OCI-LY1 (cell line): ENCODE measurements at regions not wholly inside any gene's neighbourhood (a gene's known extent, or its start where the extent isn't known, plus 50 kb on each side); places are given as distances from the start of the nearest gene placed in this dataset.

ENCODE experiments used
- H2AFZ ChIP-seq: fragments of 200-600 bp; sonication (generic), shearing (Covaris generic); 2 replicates; pipeline ENCODE4 v1.6.0; 2014; ENCODE audit warnings: antibody characterized with exemption, mild to moderate bottlenecking, low read length
- H3F3A ChIP-seq: fragments of 200-600 bp; sonication (generic), shearing (Covaris generic); 2 replicates; pipeline ENCODE4 v1.6.0; 2014; ENCODE audit warnings: mild to moderate bottlenecking, antibody characterized with exemption, low read length, moderate library complexity; ENCODE audit not compliant: insufficient read depth
- H3K27ac ChIP-seq: fragments of 200-600 bp; sonication (generic); 2 replicates; pipeline ENCODE4 v1.5.1; 2014; ENCODE audit warnings: low read length, mixed run types, mild to moderate bottlenecking, low read depth; ENCODE audit not compliant: poor library complexity, severe bottlenecking
- H3K27me3 ChIP-seq: fragments of 200-600 bp; sonication (generic); 2 replicates; pipeline ENCODE4 v1.6.0; 2014; ENCODE audit warnings: antibody characterized with exemption, mild to moderate bottlenecking, low read length, moderate library complexity; ENCODE audit not compliant: insufficient read depth
- H3K36me3 ChIP-seq: fragments of 200-600 bp; sonication (generic); 2 replicates; pipeline ENCODE4 v1.6.1; 2014; ENCODE audit warnings: mild to moderate bottlenecking, antibody characterized with exemption, low read length, moderate library complexity, mixed read lengths; ENCODE audit not compliant: insufficient read depth
- H3K4me1 ChIP-seq: fragments of 200-600 bp; sonication (generic); 2 replicates; pipeline ENCODE4 v1.5.1; 2014; ENCODE audit warnings: mild to moderate bottlenecking, low read length, moderate library complexity; ENCODE audit not compliant: insufficient read depth, severe bottlenecking
- H3K4me2 ChIP-seq: fragments of 200-600 bp; sonication (generic), shearing (Covaris generic); 2 replicates; pipeline ENCODE4 v1.6.1; 2014; ENCODE audit warnings: low read length
- H3K4me3 ChIP-seq: fragments of 200-600 bp; sonication (generic); 2 replicates; pipeline ENCODE4 v1.5.1; 2014; ENCODE audit warnings: low read length, low read depth, mild to moderate bottlenecking, mixed read lengths; ENCODE audit not compliant: poor library complexity, severe bottlenecking
- H3K79me2 ChIP-seq: fragments of 200-600 bp; shearing (Covaris generic); 2 replicates; pipeline ENCODE4 v1.6.1; 2016; ENCODE audit warnings: mixed run types, low read length, mixed read lengths; ENCODE audit not compliant: insufficient read depth
- H3K9ac ChIP-seq: fragments of 200-600 bp; sonication (generic), shearing (Covaris generic); 2 replicates; pipeline ENCODE4 v1.6.1; 2014; ENCODE audit warnings: mild to moderate bottlenecking, low read length, mixed read lengths
- H3K9me2 ChIP-seq: fragments of 200-600 bp; sonication (generic), shearing (Covaris generic); 2 replicates; pipeline ENCODE4 v1.6.1; 2014; ENCODE audit warnings: low read depth, mild to moderate bottlenecking, low read length, mixed read lengths
- H3K9me3 ChIP-seq: fragments of 200-600 bp; shearing (Covaris generic); 2 replicates; pipeline ENCODE4 v1.6.1; 2014; ENCODE audit warnings: low read length, mixed read lengths
- H4K20me1 ChIP-seq: fragments of 200-600 bp; sonication (generic), shearing (Covaris generic); 2 replicates; pipeline ENCODE4 v1.6.0; 2016; ENCODE audit warnings: mild to moderate bottlenecking, low read length; ENCODE audit not compliant: insufficient read depth
- EZH2 ChIP-seq: fragments of 200-600 bp; sonication (generic), shearing (Covaris generic); IDR thresholded peaks from 2 replicates; pipeline ENCODE4 v1.8.0; 2017; ENCODE audit warnings: borderline replicate concordance, mixed run types, mild to moderate bottlenecking, antibody characterized with exemption, low read length, moderate library complexity, mixed read lengths
- TF ChIP-seq, protein P1 (sequence below): fragments of 200-600 bp; sonication (generic), shearing (Covaris generic); IDR thresholded peaks from 2 replicates; pipeline ENCODE4 v1.5.1; 2017; ENCODE audit warnings: mild to moderate bottlenecking, antibody characterized with exemption, low read length, moderate library complexity, mixed read lengths

DNA sequence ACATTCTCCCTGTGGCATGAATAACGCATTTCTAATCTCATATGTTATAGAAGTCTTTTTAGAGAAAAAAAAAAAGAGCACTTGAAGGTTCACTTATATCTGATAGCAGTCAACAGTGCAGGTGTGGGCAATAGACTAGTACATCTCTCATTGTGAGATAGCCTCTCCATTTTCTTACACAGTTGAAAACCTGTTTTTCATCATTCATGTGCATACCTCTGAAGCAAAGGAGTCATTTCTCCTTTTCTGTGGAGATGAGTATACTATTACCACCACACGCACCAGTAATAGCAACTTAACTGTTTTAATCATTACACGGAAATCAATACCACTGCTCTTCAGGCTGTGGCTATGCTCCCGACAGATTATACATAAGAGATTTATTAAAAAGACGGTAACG, 1653.3 kb upstream of the TMEFF2 start:
- H2AFZ ChIP-seq: no peak overlapping the region
- TF ChIP-seq, protein P1, sequence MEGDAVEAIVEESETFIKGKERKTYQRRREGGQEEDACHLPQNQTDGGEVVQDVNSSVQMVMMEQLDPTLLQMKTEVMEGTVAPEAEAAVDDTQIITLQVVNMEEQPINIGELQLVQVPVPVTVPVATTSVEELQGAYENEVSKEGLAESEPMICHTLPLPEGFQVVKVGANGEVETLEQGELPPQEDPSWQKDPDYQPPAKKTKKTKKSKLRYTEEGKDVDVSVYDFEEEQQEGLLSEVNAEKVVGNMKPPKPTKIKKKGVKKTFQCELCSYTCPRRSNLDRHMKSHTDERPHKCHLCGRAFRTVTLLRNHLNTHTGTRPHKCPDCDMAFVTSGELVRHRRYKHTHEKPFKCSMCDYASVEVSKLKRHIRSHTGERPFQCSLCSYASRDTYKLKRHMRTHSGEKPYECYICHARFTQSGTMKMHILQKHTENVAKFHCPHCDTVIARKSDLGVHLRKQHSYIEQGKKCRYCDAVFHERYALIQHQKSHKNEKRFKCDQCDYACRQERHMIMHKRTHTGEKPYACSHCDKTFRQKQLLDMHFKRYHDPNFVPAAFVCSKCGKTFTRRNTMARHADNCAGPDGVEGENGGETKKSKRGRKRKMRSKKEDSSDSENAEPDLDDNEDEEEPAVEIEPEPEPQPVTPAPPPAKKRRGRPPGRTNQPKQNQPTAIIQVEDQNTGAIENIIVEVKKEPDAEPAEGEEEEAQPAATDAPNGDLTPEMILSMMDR: no peak
- no peak for TF ChIP-seq EZH2

DNA sequence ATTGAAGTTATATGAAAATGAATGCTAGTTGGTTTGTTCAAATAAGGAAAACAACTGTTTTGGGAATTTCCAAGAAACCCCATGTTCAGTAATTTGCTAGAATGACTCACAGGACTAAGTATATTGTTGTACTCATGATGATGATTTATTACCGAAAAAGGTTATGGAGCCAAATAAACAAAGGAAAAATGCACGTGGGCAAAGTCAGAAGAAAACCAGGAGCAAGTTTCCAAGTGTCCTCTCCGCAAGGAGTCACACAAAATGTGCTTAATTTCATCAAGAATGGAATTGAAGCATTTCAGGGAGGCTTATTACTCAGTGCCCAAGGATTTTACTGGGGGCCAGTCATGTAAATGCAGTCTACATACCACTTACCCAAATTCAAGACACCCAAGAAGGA, 1652.4 kb upstream of the TMEFF2 start:
- Histone ChIP-seq H3K9me2 (no peaks in the 10 kb centered on the region), H3K9me3 (no peaks in the 10 kb centered on the region), H3K36me3 (no peaks in the 10 kb centered on the region), H3K4me3 (no peak overlapping the region), H3K9ac (no peak overlapping the region), H3K27ac (no peak overlapping the region), H3K79me2 (no peaks in the 10 kb centered on the region), H3K27me3 (no peaks in the 10 kb centered on the region), H3K4me2 (no peak overlapping the region), H3F3A (no peaks in the 10 kb centered on the region), H4K20me1 (no peaks in the 10 kb centered on the region), H3K4me1 (no peaks in the 10 kb centered on the region), H2AFZ (no peak overlapping the region)
- TF ChIP-seq EZH2: no peak
- TF ChIP-seq, protein P1: no peak

More for the DNA sequence above, 1653.3 kb upstream of the TMEFF2 start:
- no peaks in the 10 kb centered on the region for H3K4me1 ChIP-seq
- no peaks in the 10 kb centered on the region for H3K9me3 ChIP-seq
- H3K4me2 ChIP-seq: no peak overlapping the region
- no peak overlapping the region for H3K9ac ChIP-seq
- no peaks in the 10 kb centered on the region for H3K27me3 ChIP-seq
- H3K79me2 ChIP-seq: no peaks in the 10 kb centered on the region
- no peak overlapping the region for H3K4me3 ChIP-seq
- H3K9me2 ChIP-seq: no peaks in the 10 kb centered on the region
- no peaks in the 10 kb centered on the region for H3F3A ChIP-seq
- H3K36me3 ChIP-seq: no peaks in the 10 kb centered on the region
- no peaks in the 10 kb centered on the region for H4K20me1 ChIP-seq
- H3K27ac ChIP-seq: no peak overlapping the region

DNA sequence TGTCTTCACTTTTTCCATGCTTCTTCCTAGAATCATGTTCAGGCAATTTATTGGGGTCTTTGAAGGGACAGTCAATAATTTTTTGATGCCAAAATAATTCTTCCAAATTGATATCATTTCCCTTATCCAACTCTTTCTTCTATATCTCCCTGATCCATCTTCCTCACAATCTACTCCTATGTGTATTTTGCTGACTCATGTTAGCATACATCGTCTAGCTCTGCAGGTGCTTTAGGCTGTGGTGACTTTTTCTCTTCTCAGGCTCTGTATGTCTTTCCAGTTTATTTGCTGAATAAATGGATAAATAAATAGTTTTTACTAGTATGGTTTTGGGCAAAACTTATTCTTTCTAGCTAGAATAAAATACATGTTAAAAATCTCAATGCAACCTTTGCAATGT, 1650.9 kb upstream of the TMEFF2 start:
- Histone ChIP-seq H3K9me2 (no peaks in the 10 kb centered on the region), H3K79me2 (no peaks in the 10 kb centered on the region), H3K9ac (no peak overlapping the region), H3K4me2 (no peak overlapping the region), H3K4me1 (no peaks in the 10 kb centered on the region), H3K27me3 (no peaks in the 10 kb centered on the region), H3K4me3 (no peak overlapping the region), H3K27ac (no peak overlapping the region), H3F3A (no peaks in the 10 kb centered on the region), H3K36me3 (no peaks in the 10 kb centered on the region), H4K20me1 (no peaks in the 10 kb centered on the region), H3K9me3 (no peaks in the 10 kb centered on the region), H2AFZ (no peak overlapping the region)
- TF ChIP-seq, protein P1: no peak
- TF ChIP-seq EZH2: no peak
